ENCODE measurements at regions not wholly inside any gene's neighbourhood (a gene's known extent, or its start where the extent isn't known, plus 50 kb on each side); places are given as distances from the start of the nearest gene placed in this dataset.

- H2BK5ac ChIP-seq (ENCODE audit: low read depth, low read length, poor library complexity, severe bottlenecking) = no peak overlapping the region
- H3K4me1 ChIP-seq (ENCODE audit: control insufficient read depth, insufficient read depth, low read length) = no peaks in the 10 kb centered on the region
- no peak overlapping the region for H3K4me2 ChIP-seq (ENCODE audit: low read depth, low read length)
- no peak overlapping the region for H3K27ac ChIP-seq (ENCODE audit: insufficient read depth, low read length)
- no peak overlapping the region for H2BK20ac ChIP-seq (ENCODE audit: low read depth, low read length)
- no peaks in the 10 kb centered on the region for H3K36me3 ChIP-seq (ENCODE audit: control insufficient read depth, insufficient read depth, low read length)
- BruUV-seq (replicated peaks) = no TSS peak
- TF ChIP-seq SMC3 (IDR thresholded peaks at IDR 0.05; ENCODE audit: low read depth, low read length) (no peak), MAZ (IDR thresholded peaks at IDR 0.05; ENCODE audit: borderline replicate concordance, low read depth, low read length) (no peak), CEBPB (IDR thresholded peaks at IDR 0.05; ENCODE audit: low read depth, low read length) (no peak)
- H2AK5ac ChIP-seq (ENCODE audit: low read depth, low read length) = no peak overlapping the region
- no peak overlapping the region for H3K23ac ChIP-seq (ENCODE audit: low read depth, low read length)
- no peak overlapping the region for H3K56ac ChIP-seq (ENCODE audit: extremely low read depth, insufficient read depth, low read length)
- no peak overlapping the region for H4K8ac ChIP-seq (ENCODE audit: low read depth in 2 of 2, low read length in 2 of 2)
- H3K27me3 ChIP-seq (ENCODE audit: control insufficient read depth, insufficient read depth, low read length) = no peaks in the 10 kb centered on the region
- peaks cover 24% of the 10 kb centered on the region for H3K9me3 ChIP-seq (ENCODE audit: control insufficient read depth, insufficient read depth, low read length)
- in situ Hi-C loops (cut with MboI; ENCODE audit: low sequenced_read_pairs) (no loop called here), intact Hi-C loops (cut with micrococcal nuclease) (no loop called here), dilution Hi-C loops (cut with HindIII; ENCODE audit: low sequenced_read_pairs, unreplicated experiment) (no loop called here)
- no peak overlapping the region for H3K4me3 ChIP-seq (ENCODE audit: insufficient read depth, low read depth, low read length)
- no peak overlapping the region for H2AFZ ChIP-seq (replicated peaks; ENCODE audit: low read length, poor library complexity)
- ChIA-PET CTCF (no interaction called here), POLR2A (ENCODE audit: unreplicated experiment) (no interaction called here)
- H2AK9ac ChIP-seq (replicated peaks; ENCODE audit: low read depth, low read length, poor library complexity) = no peak overlapping the region
- DNase-seq = no peak
- no peak overlapping the region for H3K4ac ChIP-seq (ENCODE audit: low read depth, low read length)
- H3K14ac ChIP-seq (replicated peaks; ENCODE audit: low read depth, low read length) = no peak overlapping the region
- no peaks in the 10 kb centered on the region for H4K20me1 ChIP-seq (ENCODE audit: insufficient read depth, low read length)
- no peaks in the 10 kb centered on the region for H3K9me1 ChIP-seq (ENCODE audit: insufficient read depth, low read length)
- H4K5ac ChIP-seq (ENCODE audit: low read depth, low read length) = no peak overlapping the region
- no peak overlapping the region for H2BK120ac ChIP-seq (ENCODE audit: low read depth, low read length)
- no peak for ATAC-seq (ENCODE audit: low read depth)
- no peak overlapping the region for H4K91ac ChIP-seq (ENCODE audit: insufficient read depth, low read depth, low read length)
- 0% methylated on average over 1 of the region's 7 CpGs; no CpG with 5 or more reads in 1 of the 2 experiments for WGBS, 2 experiments (ENCODE audit: extremely low coverage in 2 of 2, insufficient read length in 1 of 2)
- no peak overlapping the region for H2BK15ac ChIP-seq (ENCODE audit: low read depth, low read length)
- no peaks in the 10 kb centered on the region for H3K79me1 ChIP-seq (ENCODE audit: low read depth in 1 of 2, low read length in 2 of 2)
- no peak overlapping the region for H3K18ac ChIP-seq (ENCODE audit: low read depth, low read length)
- H3K9ac ChIP-seq (ENCODE audit: low read depth, low read length) = no peak overlapping the region
Observed at GRCh38 chr10:2210088-2210487, 472.8 kb upstream of the ADARB2 start.
